ENCODE measurements at regions not wholly inside any gene's neighbourhood (a gene's known extent, or its start where the extent isn't known, plus 50 kb on each side); places are given as distances from the start of the nearest gene placed in this dataset.
"Not testable (repeated sequence)": the region's sequence is repeated elsewhere in the genome, so short reads cannot be mapped to it uniquely, and the experiment has no call there.

DNA sequence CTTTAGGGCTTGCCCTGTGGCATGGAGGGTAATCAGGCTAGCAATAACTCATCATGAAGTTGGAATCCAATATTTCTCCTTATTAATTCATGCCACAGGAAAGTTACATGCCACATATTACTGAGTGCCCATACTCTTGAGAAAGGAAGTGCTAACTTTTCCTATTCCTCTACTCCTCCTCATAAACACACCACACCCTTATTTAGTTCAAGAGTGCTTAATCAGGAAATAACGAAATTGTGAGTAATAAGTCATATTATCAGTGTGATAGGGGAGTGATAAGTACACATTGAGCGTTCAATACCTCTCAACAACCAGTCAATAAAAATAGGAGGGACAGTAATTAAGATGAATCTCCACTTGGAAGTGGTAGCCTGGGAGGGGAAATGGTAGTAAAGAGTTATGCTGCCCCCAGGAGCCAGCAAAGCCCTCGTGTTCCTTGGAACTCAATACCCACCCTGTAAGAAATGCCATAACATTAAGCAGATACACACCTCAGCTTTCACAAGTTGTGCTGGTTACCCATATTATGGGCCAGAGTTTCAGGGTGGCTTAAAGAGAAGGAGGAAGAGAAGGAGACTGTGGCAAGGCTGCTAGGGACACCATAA, 410.0 kb upstream of the NR3C2 start:
- Histone ChIP-seq H3K9ac (ENCODE audit: low read length) (no peak overlapping the region), H3K4me3 (ENCODE audit: low read depth in 1 of 2, low read length in 2 of 2) (no peak overlapping the region), H3K36me3 (ENCODE audit: insufficient read depth, low read length) (no peaks in the 10 kb centered on the region), H3K4me1 (ENCODE audit: insufficient read depth, low read length) (peaks cover 6% of the 10 kb centered on the region), H3K27me3 (ENCODE audit: control insufficient read depth in 1 of 2, insufficient read depth in 2 of 2, low read length in 2 of 2) (no peaks in the 10 kb centered on the region), H3K9me3 (ENCODE audit: low read length) (no peaks in the 10 kb centered on the region), H3K27ac (ENCODE audit: low read depth, low read length) (no peak overlapping the region)

DNA sequence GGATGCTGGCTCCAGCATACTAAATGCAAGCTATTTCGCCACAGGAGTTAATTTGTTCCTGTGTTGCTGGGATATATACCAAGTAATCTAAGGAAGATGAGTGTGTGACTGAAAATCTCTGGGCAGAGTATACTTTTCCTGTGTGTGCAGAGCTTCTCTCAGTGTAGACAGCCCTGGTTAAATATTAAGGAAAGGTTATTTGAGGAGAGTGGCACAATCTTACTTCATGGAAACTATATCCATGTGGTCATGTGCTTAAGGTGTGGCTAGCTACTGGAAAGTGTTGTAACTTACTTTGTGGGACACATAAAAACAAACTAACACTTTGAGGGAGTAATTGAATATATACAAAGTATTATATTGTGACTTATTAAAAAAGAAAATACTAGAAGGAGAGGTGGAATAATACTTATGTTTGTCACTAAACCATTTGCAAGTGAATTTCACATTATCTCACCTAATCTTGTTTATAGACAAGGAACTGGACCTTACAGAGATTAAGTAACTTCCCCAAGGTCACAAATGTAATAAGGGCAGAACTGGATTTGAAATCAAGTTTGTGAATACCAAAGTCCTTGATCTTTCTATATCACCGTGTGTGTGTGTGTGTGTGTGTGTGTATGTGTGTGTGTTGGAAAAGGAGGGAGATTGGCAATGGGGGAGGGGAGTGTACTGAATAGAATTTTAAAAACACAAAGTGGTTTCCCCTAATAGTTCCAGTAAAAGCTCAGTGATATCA, 408.2 kb upstream of the NR3C2 start:
- Histone ChIP-seq H3K9ac (ENCODE audit: low read length) (no peak overlapping the region), H3K4me3 (ENCODE audit: low read depth in 1 of 2, low read length in 2 of 2) (no peak overlapping the region), H3K9me3 (ENCODE audit: low read length) (no peaks in the 10 kb centered on the region), H3K27me3 (ENCODE audit: control insufficient read depth in 1 of 2, insufficient read depth in 2 of 2, low read length in 2 of 2) (no peaks in the 10 kb centered on the region), H3K4me1 (ENCODE audit: insufficient read depth, low read length) (no peaks in the 10 kb centered on the region), H3K36me3 (ENCODE audit: insufficient read depth, low read length) (no peaks in the 10 kb centered on the region), H3K27ac (ENCODE audit: low read depth, low read length) (no peak overlapping the region)

DNA sequence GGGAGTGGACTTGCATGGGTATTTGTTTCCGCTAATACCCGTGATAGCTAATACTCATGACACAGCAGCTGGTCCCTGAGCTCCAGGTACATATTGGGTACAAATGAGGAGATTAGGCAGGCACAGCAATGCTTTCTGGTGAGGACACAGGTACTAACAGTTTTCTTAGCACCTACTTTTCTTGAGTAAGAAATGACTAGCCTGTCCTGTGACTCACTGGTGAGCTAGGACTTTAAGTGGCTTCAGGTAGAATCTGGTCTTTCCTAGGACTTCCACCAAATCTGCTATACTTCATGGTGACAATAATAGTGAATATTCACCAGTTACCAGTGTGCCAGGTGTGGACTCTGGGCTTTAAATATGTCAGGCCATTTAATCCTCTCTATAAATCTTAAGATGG, 407.4 kb upstream of the NR3C2 start:
- H3K36me3 ChIP-seq (ENCODE audit: insufficient read depth, low read length): no peaks in the 10 kb centered on the region
- no peaks in the 10 kb centered on the region for H3K4me1 ChIP-seq (ENCODE audit: insufficient read depth, low read length)
- H3K9me3 ChIP-seq (ENCODE audit: low read length): no peaks in the 10 kb centered on the region
- no peaks in the 10 kb centered on the region for H3K27me3 ChIP-seq (ENCODE audit: control insufficient read depth in 1 of 2, insufficient read depth in 2 of 2, low read length in 2 of 2)
- no peak overlapping the region for H3K9ac ChIP-seq (ENCODE audit: low read length)
- H3K4me3 ChIP-seq (ENCODE audit: low read depth in 1 of 2, low read length in 2 of 2): no peak overlapping the region
- H3K27ac ChIP-seq (ENCODE audit: low read depth, low read length): no peak overlapping the region

DNA sequence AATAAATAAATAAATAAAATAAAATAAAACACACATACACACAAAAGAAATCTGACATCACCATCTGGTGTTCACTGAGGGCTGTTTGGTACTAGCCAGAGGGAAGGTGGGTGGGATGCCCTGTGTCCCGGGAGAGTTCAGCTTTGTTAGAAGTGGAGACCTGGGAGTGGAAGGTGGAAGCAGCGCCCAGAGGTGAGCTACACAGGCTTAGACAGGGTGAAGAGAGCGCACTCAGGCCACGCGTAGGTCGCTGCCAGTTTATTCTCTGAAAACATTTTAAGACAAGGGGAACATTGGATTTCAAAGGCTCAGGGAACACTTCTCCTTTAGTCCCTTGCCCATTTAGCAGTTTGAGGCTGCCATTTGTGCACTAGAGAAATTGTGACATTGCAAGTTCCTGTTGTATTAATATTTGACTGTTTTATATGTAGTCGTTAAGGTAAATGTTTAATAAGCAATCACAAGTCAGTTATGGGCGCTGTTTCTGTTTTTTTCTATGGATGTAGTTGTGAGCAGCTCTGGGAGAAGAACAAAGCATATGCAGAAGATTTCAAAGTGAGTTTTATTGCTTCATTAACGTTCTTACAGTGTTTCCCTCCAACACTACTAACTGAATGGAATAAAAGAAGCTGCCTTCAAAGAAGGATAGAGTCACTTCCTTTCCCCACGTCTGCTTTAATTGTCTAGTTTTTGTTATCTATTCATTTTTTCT, 405.5 kb upstream of the NR3C2 start:
- no peak overlapping the region for H3K4me3 ChIP-seq (ENCODE audit: low read depth in 1 of 2, low read length in 2 of 2)
- no peaks in the 10 kb centered on the region for H3K27me3 ChIP-seq (ENCODE audit: control insufficient read depth in 1 of 2, insufficient read depth in 2 of 2, low read length in 2 of 2)
- no peaks in the 10 kb centered on the region for H3K36me3 ChIP-seq (ENCODE audit: insufficient read depth, low read length)
- no peak overlapping the region for H3K27ac ChIP-seq (ENCODE audit: low read depth, low read length)
- H3K9me3 ChIP-seq (ENCODE audit: low read length): no peaks in the 10 kb centered on the region
- H3K9ac ChIP-seq (ENCODE audit: low read length): no peak overlapping the region
- no peaks in the 10 kb centered on the region for H3K4me1 ChIP-seq (ENCODE audit: insufficient read depth, low read length)

DNA sequence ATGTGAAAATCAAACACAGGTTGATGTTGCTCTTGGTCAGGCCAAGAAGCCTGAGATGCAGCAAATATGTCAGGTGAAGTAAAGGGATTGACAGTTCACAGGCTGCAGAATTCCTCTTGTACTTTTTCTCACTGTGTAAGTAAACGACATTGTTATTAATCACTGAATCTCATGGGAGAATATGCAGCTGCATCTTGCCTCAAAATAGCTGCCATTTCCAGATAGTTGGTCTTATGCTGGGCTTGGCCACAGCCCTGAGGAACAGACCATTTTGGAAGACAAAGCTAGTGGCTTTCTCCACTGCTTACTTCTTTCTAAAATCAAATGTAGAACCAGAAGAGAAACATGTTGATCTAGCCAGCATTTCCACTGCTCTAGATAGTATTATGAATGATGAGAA, 403.4 kb upstream of the NR3C2 start:
- Histone ChIP-seq H3K4me3 (ENCODE audit: low read depth in 1 of 2, low read length in 2 of 2) (no peak overlapping the region), H3K27me3 (ENCODE audit: control insufficient read depth in 1 of 2, insufficient read depth in 2 of 2, low read length in 2 of 2) (no peaks in the 10 kb centered on the region), H3K9ac (ENCODE audit: low read length) (no peak overlapping the region), H3K4me1 (ENCODE audit: insufficient read depth, low read length) (peaks cover 10% of the 10 kb centered on the region), H3K9me3 (ENCODE audit: low read length) (no peaks in the 10 kb centered on the region), H3K36me3 (ENCODE audit: insufficient read depth, low read length) (no peaks in the 10 kb centered on the region), H3K27ac (ENCODE audit: low read depth, low read length) (no peak overlapping the region)

DNA sequence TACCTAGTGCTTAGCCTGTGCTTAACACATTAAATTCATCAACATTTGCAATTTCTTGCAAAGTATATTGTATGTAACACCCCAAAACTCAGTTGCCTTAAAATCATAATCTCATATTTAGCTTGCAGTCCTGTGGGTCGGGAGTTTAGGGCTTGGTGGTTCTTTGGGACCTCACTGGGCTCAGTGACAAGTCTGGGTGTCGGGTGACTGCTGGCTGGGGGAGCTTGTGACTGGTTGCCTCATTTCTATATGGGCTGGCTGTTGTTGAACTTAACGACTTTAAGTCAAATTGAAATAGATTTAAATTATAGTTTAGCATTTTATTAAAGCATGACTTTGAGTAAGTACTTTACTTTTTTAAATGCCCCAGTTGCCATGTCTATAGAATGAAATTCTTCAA, 401.4 kb upstream of the NR3C2 start:
- no peaks in the 10 kb centered on the region for H3K36me3 ChIP-seq (ENCODE audit: insufficient read depth, low read length)
- no peaks in the 10 kb centered on the region for H3K9me3 ChIP-seq (ENCODE audit: low read length)
- peaks cover 10% of the 10 kb centered on the region for H3K4me1 ChIP-seq (ENCODE audit: insufficient read depth, low read length)
- no peak overlapping the region for H3K9ac ChIP-seq (ENCODE audit: low read length)
- no peak overlapping the region for H3K4me3 ChIP-seq (ENCODE audit: low read depth in 1 of 2, low read length in 2 of 2)
- no peaks in the 10 kb centered on the region for H3K27me3 ChIP-seq (ENCODE audit: control insufficient read depth in 1 of 2, insufficient read depth in 2 of 2, low read length in 2 of 2)
- H3K27ac ChIP-seq (ENCODE audit: low read depth, low read length): no peak overlapping the region

DNA sequence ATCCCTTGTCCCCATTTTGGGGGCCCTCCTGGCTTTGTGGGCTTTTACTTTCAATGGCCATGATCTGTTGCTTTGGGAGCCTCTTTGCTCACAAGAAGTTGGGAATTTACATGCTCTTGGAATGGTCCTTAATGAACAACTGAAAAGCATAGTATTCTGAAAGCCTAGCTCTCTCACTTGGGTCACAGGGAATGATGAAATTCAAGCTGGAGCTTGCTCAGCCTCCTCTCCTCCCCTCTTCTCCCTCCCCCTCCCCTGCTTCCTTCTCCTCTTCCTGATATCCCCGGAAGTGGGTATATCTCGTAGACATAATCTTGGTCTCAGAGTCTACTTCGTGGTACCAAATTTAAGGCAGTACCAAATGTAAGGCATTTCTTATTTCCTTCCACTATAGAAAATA, 400.6 kb upstream of the NR3C2 start:
- Histone ChIP-seq H3K4me1 (ENCODE audit: insufficient read depth, low read length) (peaks cover 10% of the 10 kb centered on the region), H3K27ac (ENCODE audit: low read depth, low read length) (no peak overlapping the region), H3K27me3 (ENCODE audit: control insufficient read depth in 1 of 2, insufficient read depth in 2 of 2, low read length in 2 of 2) (no peaks in the 10 kb centered on the region), H3K36me3 (ENCODE audit: insufficient read depth, low read length) (no peaks in the 10 kb centered on the region), H3K4me3 (ENCODE audit: low read depth in 1 of 2, low read length in 2 of 2) (no peak overlapping the region), H3K9ac (ENCODE audit: low read length) (no peak overlapping the region), H3K9me3 (ENCODE audit: low read length) (no peaks in the 10 kb centered on the region)

DNA sequence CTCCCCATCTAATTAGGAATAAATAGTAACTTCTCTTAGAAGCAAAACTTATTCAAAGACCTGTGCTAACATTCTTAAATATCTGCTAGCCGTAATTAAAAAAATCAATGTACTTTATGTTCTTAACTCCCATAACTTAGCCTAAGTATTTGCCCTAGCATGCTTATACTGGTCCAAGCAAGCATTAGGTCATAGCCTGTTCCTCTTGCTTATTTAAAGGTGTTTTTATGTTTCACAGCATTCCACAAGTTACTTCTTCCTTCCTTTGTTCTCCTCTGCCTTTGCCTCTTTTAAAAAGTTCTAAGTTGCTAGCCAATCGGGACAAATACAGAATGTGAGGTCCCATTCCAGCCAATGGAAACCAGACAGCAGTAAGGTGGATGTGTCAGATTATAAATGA, 395.4 kb upstream of the NR3C2 start:
- not testable (repeated sequence) for H3K27ac ChIP-seq (ENCODE audit: low read depth, low read length); H3K9me3 ChIP-seq (ENCODE audit: low read length); H3K36me3 ChIP-seq (ENCODE audit: insufficient read depth, low read length); H3K9ac ChIP-seq (ENCODE audit: low read length); H3K4me3 ChIP-seq (ENCODE audit: low read depth in 1 of 2, low read length in 2 of 2); H3K27me3 ChIP-seq (ENCODE audit: control insufficient read depth in 1 of 2, insufficient read depth in 2 of 2, low read length in 2 of 2)
- peaks cover 23% of the 10 kb centered on the region for H3K4me1 ChIP-seq (ENCODE audit: insufficient read depth, low read length)

DNA sequence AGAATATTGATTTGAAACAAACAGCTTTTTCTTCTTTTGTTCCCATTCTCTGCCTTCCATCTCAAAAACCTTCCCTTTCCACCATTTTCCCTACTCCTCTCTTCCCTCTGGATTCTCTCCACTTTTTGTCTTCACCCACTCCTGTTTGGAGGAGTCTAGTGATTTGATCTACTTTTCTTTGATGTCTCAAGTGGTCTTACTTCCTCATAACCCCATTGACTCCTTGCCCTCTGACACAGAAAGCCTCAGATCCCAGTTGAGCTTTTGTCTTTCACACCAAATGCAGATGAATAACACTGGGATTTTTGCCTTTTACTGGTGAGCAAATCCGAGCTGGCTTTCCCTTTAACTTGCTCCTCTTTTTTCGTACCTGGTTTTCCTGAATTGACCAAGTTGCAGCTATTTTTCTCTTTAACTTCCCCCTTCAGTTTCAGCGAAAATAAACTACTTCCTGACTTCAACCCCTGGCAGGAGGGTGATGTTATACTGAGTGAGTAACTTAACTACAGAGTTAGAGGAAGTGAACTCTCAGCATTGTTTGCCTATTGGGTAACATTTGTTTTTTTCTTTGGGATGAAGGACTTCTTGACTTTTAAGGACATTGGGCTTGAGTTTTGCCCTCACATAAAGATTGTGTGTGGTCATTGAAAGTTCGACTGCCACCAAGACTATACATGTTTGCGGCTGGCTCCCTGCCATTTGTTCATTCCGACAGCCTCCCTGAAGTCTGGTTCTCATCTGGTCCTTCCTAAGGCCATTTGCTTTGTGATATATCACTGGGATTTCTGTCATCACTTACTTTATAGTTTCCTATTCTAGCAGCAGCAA, 392.8 kb upstream of the NR3C2 start:
- peaks cover 13% of the 10 kb centered on the region for H3K4me1 ChIP-seq (ENCODE audit: insufficient read depth, low read length)
- no peaks in the 10 kb centered on the region for H3K27me3 ChIP-seq (ENCODE audit: control insufficient read depth in 1 of 2, insufficient read depth in 2 of 2, low read length in 2 of 2)
- H3K9me3 ChIP-seq (ENCODE audit: low read length): no peaks in the 10 kb centered on the region
- H3K4me3 ChIP-seq (ENCODE audit: low read depth in 1 of 2, low read length in 2 of 2): no peak overlapping the region
- no peaks in the 10 kb centered on the region for H3K36me3 ChIP-seq (ENCODE audit: insufficient read depth, low read length)
- H3K27ac ChIP-seq (ENCODE audit: low read depth, low read length): no peak overlapping the region
- no peak overlapping the region for H3K9ac ChIP-seq (ENCODE audit: low read length)

DNA sequence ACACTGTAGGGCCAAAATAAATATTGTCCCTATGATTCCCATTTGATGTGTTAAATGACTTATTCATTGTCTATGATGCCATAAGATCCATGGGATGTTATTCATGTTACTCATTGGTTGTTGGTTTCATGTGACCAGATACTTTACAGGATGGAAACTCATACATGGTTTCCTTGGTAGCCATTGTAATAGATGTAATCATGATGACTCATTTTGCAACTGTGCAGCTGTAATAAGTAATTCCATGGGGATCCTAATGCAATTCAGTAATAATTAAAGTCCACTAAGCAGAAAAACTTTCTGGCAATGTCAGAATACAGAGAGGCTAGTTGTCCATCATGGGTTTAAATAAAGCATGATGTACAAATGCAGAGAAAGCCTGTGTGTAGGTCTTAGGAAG, 389.7 kb upstream of the NR3C2 start:
- Histone ChIP-seq H3K27ac (ENCODE audit: low read depth, low read length) (no peak overlapping the region), H3K4me1 (ENCODE audit: insufficient read depth, low read length) (peaks cover 13% of the 10 kb centered on the region), H3K9ac (ENCODE audit: low read length) (no peak overlapping the region), H3K27me3 (ENCODE audit: control insufficient read depth in 1 of 2, insufficient read depth in 2 of 2, low read length in 2 of 2) (no peaks in the 10 kb centered on the region), H3K4me3 (ENCODE audit: low read depth in 1 of 2, low read length in 2 of 2) (no peak overlapping the region), H3K36me3 (ENCODE audit: insufficient read depth, low read length) (no peaks in the 10 kb centered on the region), H3K9me3 (ENCODE audit: low read length) (no peaks in the 10 kb centered on the region)

DNA sequence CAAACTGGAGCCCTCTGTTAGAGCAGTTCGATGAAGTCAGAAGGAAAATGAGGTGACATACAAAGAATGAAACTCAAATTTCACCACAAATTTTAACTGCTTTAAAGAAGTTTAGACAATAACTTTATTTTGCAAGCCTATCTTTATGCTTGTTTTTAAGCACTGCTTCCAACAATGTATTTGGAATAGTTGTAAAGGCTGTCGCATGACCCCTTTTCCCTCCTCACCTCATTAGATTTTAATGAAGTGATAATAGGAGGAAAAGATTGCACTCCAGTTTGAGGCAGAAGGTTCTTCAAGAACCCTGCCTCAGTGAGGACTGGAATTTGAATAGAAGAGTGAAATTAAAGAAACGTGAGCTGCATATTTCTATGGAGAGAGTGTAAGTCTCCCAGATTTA, 386.1 kb upstream of the NR3C2 start:
- Histone ChIP-seq H3K36me3 (ENCODE audit: insufficient read depth, low read length) (no peaks in the 10 kb centered on the region), H3K4me1 (ENCODE audit: insufficient read depth, low read length) (no peaks in the 10 kb centered on the region), H3K9ac (ENCODE audit: low read length) (no peak overlapping the region), H3K27me3 (ENCODE audit: control insufficient read depth in 1 of 2, insufficient read depth in 2 of 2, low read length in 2 of 2) (no peaks in the 10 kb centered on the region), H3K27ac (ENCODE audit: low read depth, low read length) (no peak overlapping the region), H3K4me3 (ENCODE audit: low read depth in 1 of 2, low read length in 2 of 2) (no peak overlapping the region), H3K9me3 (ENCODE audit: low read length) (no peaks in the 10 kb centered on the region)

Data from muscle layer of colon (tissue), 2 donors.